ENCODE measurements at regions not wholly inside any gene's neighbourhood (a gene's known extent, or its start where the extent isn't known, plus 50 kb on each side); places are given as distances from the start of the nearest gene placed in this dataset.

- Histone ChIP-seq H3K4me1 (ENCODE audit: control insufficient read depth, extremely low read depth, insufficient read depth, low read length) (no peaks in the 10 kb centered on the region), H3K79me2 (ENCODE audit: control insufficient read depth, insufficient read depth, low read length) (no peaks in the 10 kb centered on the region), H3K4me2 (ENCODE audit: extremely low read depth, insufficient read depth, low read length) (no peak overlapping the region), H3K9ac (ENCODE audit: insufficient read depth, low read length) (no peak overlapping the region), H3K9me3 (ENCODE audit: control insufficient read depth, insufficient read depth, low read depth, low read length) (no peaks in the 10 kb centered on the region), H3K27ac (ENCODE audit: insufficient read depth, low read length) (no peak overlapping the region), H3K27me3 (ENCODE audit: control insufficient read depth, insufficient read depth, low read length) (no peaks in the 10 kb centered on the region), H3K4me3 (replicated peaks in 1 of 4; ENCODE audit: control extremely low read depth in 1 of 4, insufficient read depth in 1 of 4, low read depth in 3 of 4, low read length in 4 of 4) (no peak overlapping the region), H3K36me3 (ENCODE audit: control insufficient read depth, insufficient read depth, low read length) (no peaks in the 10 kb centered on the region), H4K20me1 (ENCODE audit: control insufficient read depth, extremely low read depth, insufficient read depth, low read length) (no peaks in the 10 kb centered on the region), H2AFZ (ENCODE audit: low read length) (no peak overlapping the region)
- no peak for TF ChIP-seq CTCF (conservative IDR thresholded peaks at IDR 0.05 in 1 of 2, IDR thresholded peaks at IDR 0.05 in 1 of 2; ENCODE audit: low read depth in 1 of 2, low read length in 2 of 2)
- TF ChIP-seq EZH2 (IDR thresholded peaks at IDR 0.05; ENCODE audit: low read length, missing control alignments): no peak
- DNase-seq (ENCODE audit: low read depth in 2 of 2): no peak
Measured at GRCh38 chr14:53858345-53858684, 98.3 kb downstream of the BMP4 start.

GRCh38 chr14:53857625-53858344 lies 98.8 kb downstream of the BMP4 start:
- Histone ChIP-seq H3K27ac (ENCODE audit: insufficient read depth, low read length) (no peak overlapping the region), H3K9ac (ENCODE audit: insufficient read depth, low read length) (no peak overlapping the region), H3K27me3 (ENCODE audit: control insufficient read depth, insufficient read depth, low read length) (no peaks in the 10 kb centered on the region), H3K36me3 (ENCODE audit: control insufficient read depth, insufficient read depth, low read length) (no peaks in the 10 kb centered on the region), H3K9me3 (ENCODE audit: control insufficient read depth, insufficient read depth, low read depth, low read length) (no peaks in the 10 kb centered on the region), H3K79me2 (ENCODE audit: control insufficient read depth, insufficient read depth, low read length) (no peaks in the 10 kb centered on the region), H3K4me2 (ENCODE audit: extremely low read depth, insufficient read depth, low read length) (no peak overlapping the region), H3K4me3 (replicated peaks in 1 of 4; ENCODE audit: control extremely low read depth in 1 of 4, insufficient read depth in 1 of 4, low read depth in 3 of 4, low read length in 4 of 4) (no peak overlapping the region), H3K4me1 (ENCODE audit: control insufficient read depth, extremely low read depth, insufficient read depth, low read length) (no peaks in the 10 kb centered on the region), H2AFZ (ENCODE audit: low read length) (no peak overlapping the region), H4K20me1 (ENCODE audit: control insufficient read depth, extremely low read depth, insufficient read depth, low read length) (no peaks in the 10 kb centered on the region)
- DNase-seq (ENCODE audit: low read depth in 2 of 2): no peak
- no peak for TF ChIP-seq CTCF (conservative IDR thresholded peaks at IDR 0.05 in 1 of 2, IDR thresholded peaks at IDR 0.05 in 1 of 2; ENCODE audit: low read depth in 1 of 2, low read length in 2 of 2)
- TF ChIP-seq EZH2 (IDR thresholded peaks at IDR 0.05; ENCODE audit: low read length, missing control alignments): no peak

- Histone ChIP-seq H2AFZ (ENCODE audit: low read length) (no peak overlapping the region), H3K9ac (ENCODE audit: insufficient read depth, low read length) (no peak overlapping the region), H3K4me2 (ENCODE audit: extremely low read depth, insufficient read depth, low read length) (no peak overlapping the region), H3K9me3 (ENCODE audit: control insufficient read depth, insufficient read depth, low read depth, low read length) (no peaks in the 10 kb centered on the region), H3K4me1 (ENCODE audit: control insufficient read depth, extremely low read depth, insufficient read depth, low read length) (no peaks in the 10 kb centered on the region), H4K20me1 (ENCODE audit: control insufficient read depth, extremely low read depth, insufficient read depth, low read length) (no peaks in the 10 kb centered on the region), H3K27me3 (ENCODE audit: control insufficient read depth, insufficient read depth, low read length) (no peaks in the 10 kb centered on the region), H3K79me2 (ENCODE audit: control insufficient read depth, insufficient read depth, low read length) (no peaks in the 10 kb centered on the region), H3K36me3 (ENCODE audit: control insufficient read depth, insufficient read depth, low read length) (no peaks in the 10 kb centered on the region), H3K4me3 (replicated peaks in 1 of 4; ENCODE audit: control extremely low read depth in 1 of 4, insufficient read depth in 1 of 4, low read depth in 3 of 4, low read length in 4 of 4) (no peak overlapping the region), H3K27ac (ENCODE audit: insufficient read depth, low read length) (no peak overlapping the region)
- TF ChIP-seq EZH2 (IDR thresholded peaks at IDR 0.05; ENCODE audit: low read length, missing control alignments) (no peak), CTCF (conservative IDR thresholded peaks at IDR 0.05 in 1 of 2, IDR thresholded peaks at IDR 0.05 in 1 of 2; ENCODE audit: low read depth in 1 of 2, low read length in 2 of 2) (no peak)
- DNase-seq (ENCODE audit: low read depth in 2 of 2): no peak
Measured at GRCh38 chr14:53855574-53855973, 101.1 kb downstream of the BMP4 start.

Measured in fibroblast of lung (primary cell).